ENCODE measurements at regions not wholly inside any gene's neighbourhood (a gene's known extent, or its start where the extent isn't known, plus 50 kb on each side); places are given as distances from the start of the nearest gene placed in this dataset.

DNA sequence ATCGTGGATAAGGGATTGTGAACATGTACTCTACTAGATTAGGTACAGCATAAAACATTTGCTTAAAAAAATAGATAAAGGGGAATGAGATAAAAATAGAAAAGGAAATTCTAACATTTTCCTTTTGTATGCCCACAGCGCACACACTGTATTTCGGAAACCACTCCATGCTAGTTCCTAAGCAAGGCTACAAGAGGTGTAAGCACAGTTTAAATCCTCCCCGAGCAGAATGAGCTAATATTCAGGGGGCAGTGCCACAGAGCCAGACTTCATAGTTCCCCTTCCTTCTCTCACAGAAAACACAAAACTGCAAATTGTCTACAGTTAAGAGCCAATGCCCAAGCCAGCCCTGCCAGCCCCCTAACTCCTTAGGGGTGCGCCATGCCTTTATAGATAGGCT is 159.4 kb downstream of the ZNF281 start:
- H3K27me3 ChIP-seq (replicated peaks in 1 of 7), result peaks cover 0 to 10% (median 0%) of the 10 kb centered on the region in 7 donors
- TF ChIP-seq, protein P1, sequence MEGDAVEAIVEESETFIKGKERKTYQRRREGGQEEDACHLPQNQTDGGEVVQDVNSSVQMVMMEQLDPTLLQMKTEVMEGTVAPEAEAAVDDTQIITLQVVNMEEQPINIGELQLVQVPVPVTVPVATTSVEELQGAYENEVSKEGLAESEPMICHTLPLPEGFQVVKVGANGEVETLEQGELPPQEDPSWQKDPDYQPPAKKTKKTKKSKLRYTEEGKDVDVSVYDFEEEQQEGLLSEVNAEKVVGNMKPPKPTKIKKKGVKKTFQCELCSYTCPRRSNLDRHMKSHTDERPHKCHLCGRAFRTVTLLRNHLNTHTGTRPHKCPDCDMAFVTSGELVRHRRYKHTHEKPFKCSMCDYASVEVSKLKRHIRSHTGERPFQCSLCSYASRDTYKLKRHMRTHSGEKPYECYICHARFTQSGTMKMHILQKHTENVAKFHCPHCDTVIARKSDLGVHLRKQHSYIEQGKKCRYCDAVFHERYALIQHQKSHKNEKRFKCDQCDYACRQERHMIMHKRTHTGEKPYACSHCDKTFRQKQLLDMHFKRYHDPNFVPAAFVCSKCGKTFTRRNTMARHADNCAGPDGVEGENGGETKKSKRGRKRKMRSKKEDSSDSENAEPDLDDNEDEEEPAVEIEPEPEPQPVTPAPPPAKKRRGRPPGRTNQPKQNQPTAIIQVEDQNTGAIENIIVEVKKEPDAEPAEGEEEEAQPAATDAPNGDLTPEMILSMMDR (IDR thresholded peaks at IDR 0.05 in 8 of 11, conservative IDR thresholded peaks at IDR 0.05 in 3 of 11), result no peak
- TF ChIP-seq POLR2A (IDR thresholded peaks at IDR 0.05), result no peak
- no peak for TF ChIP-seq POLR2AphosphoS5 (IDR thresholded peaks at IDR 0.05)
- DNase-seq, result no peak
- no peaks in the 10 kb centered on the region for H3K36me3 ChIP-seq
- 51 to 59% (median 53%) methylated on average over 5 of the region's 5 CpGs for WGBS, 5 donors
- H3K4me1 ChIP-seq, result no peaks in the 10 kb centered on the region
- H3K9me3 ChIP-seq, result no peaks in the 10 kb centered on the region
- no peak overlapping the region for H3K4me3 ChIP-seq
- no peak overlapping the region for H3K27ac ChIP-seq
- intact Hi-C loops (cut with DNase I; ENCODE audit: low total_unique reads), result no loop called here

DNA sequence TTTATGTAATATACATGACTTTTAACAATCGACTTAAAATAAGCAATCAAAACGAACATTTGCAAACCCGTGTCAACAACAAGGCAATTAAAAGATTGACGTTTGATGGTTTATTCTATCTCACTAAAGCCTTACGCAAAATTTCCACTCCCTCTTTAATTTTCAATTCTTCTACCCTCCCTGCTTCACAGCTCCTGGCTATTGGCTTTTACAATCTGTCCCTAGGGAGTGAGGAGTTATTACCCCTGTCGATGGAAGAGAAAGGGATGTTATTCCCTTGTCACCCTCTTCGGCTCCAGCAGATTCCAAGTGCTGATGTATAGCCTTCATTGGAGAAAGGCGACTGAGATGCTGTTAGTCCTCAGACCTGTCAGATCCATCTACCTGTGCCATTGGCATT is 161.3 kb downstream of the ZNF281 start:
- DNase-seq, result no peak
- no peaks in the 10 kb centered on the region for H3K4me1 ChIP-seq
- intact Hi-C loops (cut with DNase I; ENCODE audit: low total_unique reads), result no loop called here
- no peak overlapping the region for H3K4me3 ChIP-seq
- WGBS, 5 donors, result 88 to 95% (median 92%) methylated on average over 8 of the region's 8 CpGs
- TF ChIP-seq, protein P1 (IDR thresholded peaks at IDR 0.05 in 8 of 11, conservative IDR thresholded peaks at IDR 0.05 in 3 of 11), result no peak
- TF ChIP-seq POLR2AphosphoS5 (IDR thresholded peaks at IDR 0.05) (no peak), POLR2A (IDR thresholded peaks at IDR 0.05) (no peak)
- H3K27ac ChIP-seq, result no peak overlapping the region
- H3K9me3 ChIP-seq, result no peaks in the 10 kb centered on the region
- H3K27me3 ChIP-seq (replicated peaks in 1 of 7), result peaks cover 0 to 13% (median 0%) of the 10 kb centered on the region in 7 donors
- H3K36me3 ChIP-seq, result no peaks in the 10 kb centered on the region

DNA sequence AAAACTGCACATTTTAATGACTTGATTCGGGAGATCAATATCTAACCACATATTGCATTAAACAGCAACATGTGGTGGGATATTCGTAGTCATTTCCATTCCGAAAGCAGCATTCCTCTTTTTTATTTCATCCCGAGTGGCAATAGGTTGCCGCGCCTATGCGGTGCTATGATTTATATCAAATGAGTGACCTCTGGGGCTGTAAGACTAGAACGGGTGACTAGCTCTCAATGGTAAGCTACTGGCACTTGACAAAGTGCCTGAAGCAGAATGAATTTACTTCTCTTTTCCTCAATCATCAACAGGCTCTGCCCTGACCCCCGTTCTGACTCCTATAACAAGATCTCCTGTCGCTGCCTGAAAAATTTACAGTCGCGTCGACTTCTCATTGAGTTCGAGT is 162.3 kb downstream of the ZNF281 start:
- H3K27me3 ChIP-seq (replicated peaks in 1 of 7), result peaks cover 0 to 13% (median 0%) of the 10 kb centered on the region in 7 donors
- TF ChIP-seq POLR2A (IDR thresholded peaks at IDR 0.05) (no peak), POLR2AphosphoS5 (IDR thresholded peaks at IDR 0.05) (no peak)
- TF ChIP-seq, protein P1 (IDR thresholded peaks at IDR 0.05 in 8 of 11, conservative IDR thresholded peaks at IDR 0.05 in 3 of 11), result no peak
- no peaks in the 10 kb centered on the region for H3K36me3 ChIP-seq
- no peak for DNase-seq
- 46 to 57% (median 50%) methylated on average over 14 of the region's 14 CpGs for WGBS, 5 donors
- H3K4me1 ChIP-seq, result peaks cover 0 to 3% (median 0%) of the 10 kb centered on the region in 6 donors
- no peaks in the 10 kb centered on the region for H3K9me3 ChIP-seq
- H3K4me3 ChIP-seq, result no peak overlapping the region
- no peak overlapping the region for H3K27ac ChIP-seq
- intact Hi-C loops (cut with DNase I; ENCODE audit: low total_unique reads), result no loop called here

DNA sequence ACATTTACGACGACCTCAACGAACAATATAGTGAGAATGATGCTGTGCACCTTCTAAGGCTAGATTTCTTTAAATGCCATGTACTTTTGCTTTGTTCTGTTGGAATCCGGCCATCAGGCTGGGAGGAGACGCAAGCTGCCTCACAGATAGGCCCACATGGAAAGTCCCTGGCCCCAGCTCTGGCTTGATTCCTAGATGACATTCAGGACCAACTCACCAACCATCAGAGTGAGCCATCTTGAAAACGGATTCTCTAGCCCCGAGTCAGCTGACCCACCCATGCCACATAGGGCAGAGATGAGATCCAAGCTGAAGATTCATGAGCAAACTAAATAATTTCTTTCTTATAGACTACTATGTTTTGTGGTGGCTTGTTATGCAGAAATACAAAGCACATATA is 164.4 kb downstream of the ZNF281 start:
- DNase-seq, result no peak
- H3K36me3 ChIP-seq, result no peaks in the 10 kb centered on the region
- H3K9me3 ChIP-seq, result no peaks in the 10 kb centered on the region
- 80 to 90% (median 83%) methylated on average over 7 of the region's 7 CpGs for WGBS, 5 donors
- H3K27ac ChIP-seq, result no peak overlapping the region
- H3K4me3 ChIP-seq, result no peak overlapping the region
- peaks cover 0 to 18% (median 0%) of the 10 kb centered on the region in 7 donors for H3K27me3 ChIP-seq (replicated peaks in 1 of 7)
- intact Hi-C loops (cut with DNase I; ENCODE audit: low total_unique reads), result no loop called here
- H3K4me1 ChIP-seq, result peaks cover 0 to 17% (median 5%) of the 10 kb centered on the region in 6 donors
- TF ChIP-seq POLR2A (IDR thresholded peaks at IDR 0.05) (no peak), POLR2AphosphoS5 (IDR thresholded peaks at IDR 0.05) (no peak)
- TF ChIP-seq, protein P1 (IDR thresholded peaks at IDR 0.05 in 8 of 11, conservative IDR thresholded peaks at IDR 0.05 in 3 of 11), result no peak
